ENCODE measurements at regions not wholly inside any gene's neighbourhood (a gene's known extent, or its start where the extent isn't known, plus 50 kb on each side); places are given as distances from the start of the nearest gene placed in this dataset.

DNA sequence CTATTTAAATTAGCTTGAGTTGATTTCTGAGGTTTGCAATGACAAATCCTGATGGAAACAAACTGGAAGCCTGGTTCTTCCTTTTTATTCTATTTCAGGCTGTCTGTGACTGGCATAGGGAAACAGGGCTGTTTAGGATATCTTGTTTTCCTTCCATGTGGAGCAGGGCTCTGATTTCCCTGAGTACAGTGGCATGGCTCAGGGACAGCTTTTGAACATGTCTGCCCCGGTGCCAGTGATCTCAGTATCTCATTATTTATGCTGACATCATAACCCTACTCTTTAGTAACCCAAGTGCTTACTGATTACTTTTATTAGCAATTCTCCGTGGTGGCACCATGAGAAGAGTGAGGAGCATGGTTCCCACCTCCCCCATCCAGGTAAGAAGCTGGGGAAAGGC is 720.3 kb downstream of the GALR1 start:
- in situ Hi-C loops (cut with MboI; ENCODE audit: low sequenced_read_pairs) = no loop called here

DNA sequence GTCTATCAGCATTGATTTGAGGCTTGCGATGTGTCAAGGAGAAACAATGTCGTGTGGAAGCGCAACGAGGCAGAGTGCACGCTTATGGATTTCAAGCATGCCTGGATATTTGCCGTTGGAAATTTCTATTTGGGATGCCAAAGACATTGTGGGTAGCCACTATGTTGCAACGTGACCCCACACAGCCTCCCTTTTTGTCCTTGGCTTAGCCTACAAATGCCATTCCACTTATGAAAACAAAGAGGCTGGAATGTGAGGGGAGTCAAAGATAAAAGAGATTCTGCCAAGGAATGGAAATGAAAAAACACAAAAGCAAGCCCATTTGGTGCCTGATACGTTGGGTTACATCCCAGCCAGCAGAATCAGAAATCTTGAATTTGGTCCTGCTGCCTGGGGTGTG is 721.2 kb downstream of the GALR1 start:
- in situ Hi-C loops (cut with MboI; ENCODE audit: low sequenced_read_pairs) = no loop called here

DNA sequence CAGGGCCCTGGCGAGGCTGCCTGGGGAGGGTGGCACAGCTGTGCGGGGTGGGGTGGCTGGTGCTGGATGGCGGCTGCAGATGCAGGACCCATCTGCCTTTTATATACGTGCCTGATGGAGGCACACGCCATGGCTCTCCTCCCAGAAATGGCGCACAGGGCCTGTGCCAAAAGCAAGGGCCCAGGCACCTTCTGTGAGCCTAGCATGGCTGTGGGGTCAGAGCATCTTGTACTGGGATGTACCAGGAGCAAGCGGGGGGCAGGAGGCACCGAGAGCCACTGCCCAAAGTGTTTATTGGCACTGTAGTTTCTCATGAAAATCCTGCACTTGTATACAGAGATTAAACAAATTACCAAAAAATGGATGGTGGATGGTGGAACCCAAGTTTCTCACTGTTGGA is 724.1 kb downstream of the GALR1 start:
- in situ Hi-C loops (cut with MboI; ENCODE audit: low sequenced_read_pairs) = no loop called here

DNA sequence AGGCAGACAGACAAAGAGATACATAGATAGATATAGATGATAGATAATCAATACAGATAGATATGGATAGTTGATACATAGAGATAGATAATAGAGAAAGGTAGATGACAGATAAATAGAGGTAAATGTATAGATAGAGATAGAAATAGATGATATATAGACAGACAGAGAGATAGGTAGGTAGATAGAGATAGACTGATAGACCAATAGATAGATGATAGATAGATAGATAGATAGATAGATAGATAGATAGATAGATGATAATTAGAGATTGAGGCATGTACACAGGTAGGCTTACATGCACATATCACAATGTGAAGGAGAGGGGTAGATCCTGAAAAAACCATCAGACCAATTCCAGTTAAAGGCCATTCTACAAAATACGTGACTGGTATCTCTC is 724.7 kb downstream of the GALR1 start:
- in situ Hi-C loops (cut with MboI; ENCODE audit: low sequenced_read_pairs) = no loop called here

DNA sequence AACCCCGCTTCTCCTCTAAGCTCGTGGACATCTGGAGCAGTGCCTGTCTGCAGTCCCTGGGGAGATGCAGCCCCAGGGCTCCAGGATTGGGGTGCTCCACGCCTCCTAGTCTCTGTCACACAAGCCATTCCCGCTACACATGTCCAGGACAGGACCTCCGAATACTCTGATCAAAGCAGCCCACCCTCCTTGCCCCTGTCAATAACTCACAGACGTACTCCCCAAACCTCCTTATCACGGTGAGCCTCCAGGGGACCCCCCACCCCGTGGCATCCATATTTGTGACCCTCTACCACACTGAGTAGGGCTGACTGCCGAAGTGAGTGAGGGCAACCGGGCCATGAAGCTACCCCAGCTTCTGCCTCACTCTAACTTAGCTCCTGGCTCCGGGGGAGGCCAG is 727.7 kb downstream of the GALR1 start:
- in situ Hi-C loops (cut with MboI; ENCODE audit: low sequenced_read_pairs) = no loop called here

DNA sequence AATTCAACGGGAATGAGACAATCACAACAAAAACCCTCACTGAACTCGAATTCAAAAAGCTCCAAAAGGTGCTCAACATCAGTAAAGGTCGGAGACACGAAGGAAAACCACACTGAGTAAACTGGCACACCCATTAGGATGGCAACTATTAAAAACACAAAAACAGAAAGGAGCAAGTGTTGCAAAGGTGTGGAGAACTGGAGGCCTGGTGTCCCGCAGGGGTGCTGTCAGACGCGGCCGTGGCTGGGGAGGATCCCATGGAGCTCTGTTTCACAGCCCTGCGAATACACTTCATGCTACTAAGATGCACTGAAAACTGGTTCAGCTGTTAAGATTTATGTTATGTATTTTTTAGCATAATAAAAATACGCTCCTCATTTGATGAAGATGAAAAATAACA is 730.6 kb downstream of the GALR1 start:
- in situ Hi-C loops (cut with MboI; ENCODE audit: low sequenced_read_pairs) = no loop called here

DNA sequence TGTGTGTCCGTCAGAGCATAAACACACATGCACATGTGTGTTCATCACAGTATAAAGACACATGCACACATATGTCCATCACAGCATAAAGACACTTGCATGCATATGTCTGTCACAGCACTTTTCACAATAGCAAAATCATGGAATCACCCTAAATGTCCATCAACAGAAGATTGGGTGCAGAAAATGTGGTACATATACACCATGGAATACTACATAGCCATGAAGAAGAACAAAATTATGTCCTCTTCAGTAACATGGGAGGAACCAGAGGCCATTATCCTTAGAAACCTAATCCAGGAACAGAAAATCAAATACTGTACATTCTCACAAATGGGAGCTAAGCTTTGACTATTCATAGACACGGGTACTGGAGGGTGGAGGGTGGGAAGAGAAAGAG is 732.2 kb downstream of the GALR1 start:
- in situ Hi-C loops (cut with MboI; ENCODE audit: low sequenced_read_pairs) = no loop called here

DNA sequence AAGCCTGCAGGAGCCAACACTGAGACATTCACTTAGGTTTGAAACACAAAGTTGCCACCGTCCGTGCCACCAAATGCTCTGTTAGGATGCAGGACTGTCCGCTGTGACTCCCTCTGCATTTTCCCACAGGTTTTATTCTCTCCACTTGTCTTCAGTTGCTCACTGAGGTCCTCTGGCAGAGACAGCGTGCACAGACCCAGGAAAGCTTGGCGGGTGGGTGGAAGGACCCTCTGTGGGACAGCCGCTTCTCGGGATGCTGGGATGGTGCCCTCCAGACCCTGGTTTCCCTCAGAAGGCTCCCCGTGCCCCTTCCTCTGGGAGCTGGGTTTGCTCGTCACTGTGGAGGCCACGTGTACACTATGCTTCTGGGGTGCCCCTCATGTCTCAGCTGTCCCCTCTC is 733.6 kb downstream of the GALR1 start:
- in situ Hi-C loops (cut with MboI; ENCODE audit: low sequenced_read_pairs) = no loop called here

DNA sequence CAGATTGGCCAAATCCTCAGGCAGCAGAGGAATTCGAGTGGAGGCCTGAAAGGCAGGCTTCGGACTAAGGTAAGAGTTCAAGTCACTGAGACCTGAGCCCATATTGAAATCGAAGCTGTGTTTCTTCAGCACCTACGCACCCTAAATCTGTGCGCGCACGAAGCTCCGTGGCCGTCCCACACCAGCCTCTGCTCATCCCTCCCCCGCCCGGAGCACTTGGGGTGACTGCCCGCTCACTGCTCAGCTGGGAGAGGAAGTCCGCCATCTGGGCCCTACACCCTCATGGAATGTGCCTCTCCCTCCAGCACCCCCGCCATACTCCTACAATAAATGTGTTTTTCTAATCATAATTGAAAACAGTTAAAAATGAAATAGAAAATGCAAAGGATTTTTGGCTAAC is 734.5 kb downstream of the GALR1 start:
- in situ Hi-C loops (cut with MboI; ENCODE audit: low sequenced_read_pairs) = no loop called here

DNA sequence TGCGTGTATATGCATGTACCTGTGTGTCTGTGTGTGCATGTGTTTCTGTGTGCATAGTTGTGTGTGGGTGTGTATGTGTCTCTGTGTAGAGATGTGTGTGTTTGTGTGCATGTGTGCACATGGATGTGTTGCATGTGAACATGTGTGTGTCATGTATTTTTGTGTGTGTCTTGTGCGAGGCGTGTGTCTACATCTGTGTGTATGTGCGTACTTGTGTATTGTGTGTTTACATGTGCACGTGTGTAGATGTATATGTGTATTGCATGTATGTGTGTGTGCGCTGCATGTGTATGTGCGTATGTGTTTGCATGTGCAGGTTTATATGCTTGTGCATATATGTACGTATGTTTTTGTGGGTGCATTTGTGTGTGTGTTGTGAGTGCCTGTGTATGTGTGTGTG is 735.2 kb downstream of the GALR1 start:
- in situ Hi-C loops (cut with MboI; ENCODE audit: low sequenced_read_pairs) = no loop called here

DNA sequence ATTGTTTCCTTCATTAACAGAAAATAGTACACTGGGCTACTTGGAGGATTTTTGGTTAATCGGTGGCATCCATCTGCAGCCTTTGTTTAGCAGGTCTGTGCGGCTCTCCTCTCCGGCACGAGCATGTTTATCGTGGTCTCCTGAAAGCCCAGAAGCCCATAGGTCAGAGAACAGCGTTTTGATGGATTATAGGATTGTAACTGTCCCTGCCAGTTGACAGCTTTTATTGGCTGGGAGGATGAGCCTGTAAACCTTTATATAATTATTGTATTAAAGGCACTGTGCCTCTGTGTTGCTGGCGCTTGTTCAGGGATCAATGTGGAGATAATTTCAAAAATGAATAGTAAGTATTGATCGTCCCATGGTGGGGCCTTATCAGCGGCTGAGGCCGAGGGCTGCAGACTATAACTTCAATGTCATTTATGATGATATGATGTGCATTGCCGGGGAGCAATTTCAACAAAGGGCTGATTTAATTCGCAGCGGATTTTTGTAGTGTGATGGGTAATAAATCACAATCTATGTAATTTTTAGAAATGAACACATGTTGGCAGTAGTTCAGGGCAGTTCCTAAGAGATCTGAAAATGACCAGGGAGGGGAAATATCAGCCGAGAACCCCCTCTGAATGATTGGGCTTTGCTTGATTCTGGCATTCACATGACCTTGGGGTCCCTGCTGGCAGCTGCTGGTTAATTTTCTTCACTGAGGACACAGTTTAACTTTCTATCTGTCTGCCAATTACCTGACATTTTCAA is 736.1 kb downstream of the GALR1 start:
- in situ Hi-C loops (cut with MboI; ENCODE audit: low sequenced_read_pairs) = no loop called here

DNA sequence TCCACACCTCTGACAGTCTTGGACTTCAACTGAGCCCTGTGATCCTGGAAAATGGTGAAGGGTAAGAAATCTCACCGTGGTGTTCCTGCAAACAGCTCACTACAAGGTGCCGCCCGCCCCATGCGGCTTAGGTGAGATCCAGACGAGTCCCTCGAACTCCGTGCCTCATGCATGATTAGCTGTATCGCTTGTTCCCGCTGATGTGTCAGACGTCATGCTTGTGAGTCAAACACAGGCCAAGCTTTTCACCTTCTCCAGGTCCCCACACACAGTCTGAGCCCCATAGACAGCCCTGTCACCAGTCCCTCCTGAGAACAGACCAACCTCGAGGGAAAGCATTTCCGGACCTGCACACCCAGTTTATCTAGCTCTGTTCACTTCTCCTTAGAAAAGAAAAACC is 740.5 kb downstream of the GALR1 start:
- in situ Hi-C loops (cut with MboI; ENCODE audit: low sequenced_read_pairs) = no loop called here

DNA sequence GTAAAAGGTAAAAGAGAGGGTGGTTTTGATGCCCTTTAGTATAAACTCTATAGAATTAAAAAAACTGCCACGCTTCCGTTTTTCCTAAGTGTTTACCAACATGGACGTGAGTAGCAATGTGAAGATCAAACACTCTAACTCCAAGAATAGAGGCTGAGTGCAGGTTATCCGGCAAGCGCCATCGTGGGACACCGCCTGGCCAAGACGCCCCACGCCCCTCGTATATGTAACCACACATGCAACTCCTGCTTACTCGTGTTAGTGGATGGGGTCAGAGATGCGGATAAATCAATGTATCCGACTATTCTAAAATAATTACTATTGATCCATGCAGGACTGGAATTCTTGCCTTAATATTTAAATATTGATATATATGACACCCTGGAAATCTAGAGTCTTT is 741.3 kb downstream of the GALR1 start:
- in situ Hi-C loops (cut with MboI; ENCODE audit: low sequenced_read_pairs) = no loop called here

DNA sequence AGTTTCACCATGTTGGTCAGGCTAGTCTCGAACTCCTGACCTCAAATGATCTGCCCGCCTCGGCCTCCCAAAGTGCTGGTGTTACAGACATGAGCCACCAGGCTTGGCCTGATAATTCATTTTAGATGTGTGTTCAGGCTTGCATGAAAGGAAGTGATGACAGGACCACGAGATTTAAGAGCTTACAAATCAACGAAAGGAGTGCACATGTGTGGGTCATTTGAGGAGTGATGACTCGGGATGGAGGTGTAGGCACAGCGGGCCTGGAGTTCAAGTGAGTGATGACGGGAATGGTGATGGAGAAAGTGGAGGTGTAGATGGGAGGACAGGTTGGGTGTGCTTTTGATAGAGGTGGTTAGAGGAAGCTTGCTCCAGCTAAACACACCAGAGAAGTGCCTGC is 742.4 kb downstream of the GALR1 start:
- in situ Hi-C loops (cut with MboI; ENCODE audit: low sequenced_read_pairs) = no loop called here

DNA sequence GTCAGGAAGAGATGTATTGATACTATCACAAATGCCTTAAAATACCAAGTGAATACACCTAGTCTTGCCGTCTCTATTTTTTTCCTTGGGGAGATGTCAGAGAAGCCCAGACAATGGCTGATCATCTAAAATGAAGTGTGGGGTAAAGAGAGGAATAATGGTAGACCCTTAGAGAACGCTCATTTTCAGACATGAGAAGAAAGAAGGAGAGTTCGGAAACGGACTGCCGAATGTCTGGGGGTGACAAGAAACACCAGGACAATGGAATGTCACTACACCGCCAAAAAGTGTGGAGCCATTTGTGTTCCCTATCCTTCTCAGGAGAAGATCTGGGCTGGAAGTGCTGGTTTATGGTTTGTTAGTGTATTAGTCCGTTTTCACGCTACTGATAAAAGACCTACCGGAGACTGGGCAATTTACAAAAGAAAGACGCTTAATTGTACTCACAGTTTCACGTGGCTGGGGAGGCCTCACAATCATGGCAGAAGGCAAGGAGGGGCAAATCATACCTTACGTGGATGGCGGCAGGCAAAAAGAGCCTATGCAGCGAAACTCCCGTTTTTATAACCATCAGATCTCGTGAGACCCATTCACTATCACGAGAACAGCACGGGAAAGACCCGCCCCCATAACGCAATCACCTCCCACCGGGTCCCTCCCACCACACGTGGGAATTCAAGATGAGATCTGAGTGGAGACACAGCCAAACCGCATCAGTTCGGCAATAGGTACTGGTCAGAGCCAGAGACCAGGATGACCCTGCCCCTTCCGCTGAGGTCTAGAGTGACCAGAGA is 743.7 kb downstream of the GALR1 start:
- in situ Hi-C loops (cut with MboI; ENCODE audit: low sequenced_read_pairs) = no loop called here

DNA sequence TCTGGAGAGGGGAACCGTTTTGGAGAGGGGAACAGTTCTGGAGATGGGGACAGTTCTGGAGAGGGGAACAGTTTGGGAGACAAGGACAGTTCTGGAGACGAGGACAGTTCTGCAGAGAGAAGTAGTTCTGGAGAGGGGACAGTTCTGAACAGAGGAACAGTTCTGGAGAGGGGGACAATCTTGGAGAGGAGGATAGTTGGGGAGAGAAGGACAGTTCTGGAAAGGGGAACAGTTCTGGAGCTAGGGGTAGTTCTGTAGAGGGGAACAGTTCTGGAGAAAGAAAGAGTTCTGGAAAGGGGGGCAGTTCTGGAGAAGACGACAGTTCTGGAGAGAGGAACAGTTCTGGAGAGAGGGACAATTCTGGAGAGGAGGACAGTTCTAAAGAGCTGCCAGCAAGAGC is 745.9 kb downstream of the GALR1 start:
- in situ Hi-C loops (cut with MboI; ENCODE audit: low sequenced_read_pairs) = no loop called here

DNA sequence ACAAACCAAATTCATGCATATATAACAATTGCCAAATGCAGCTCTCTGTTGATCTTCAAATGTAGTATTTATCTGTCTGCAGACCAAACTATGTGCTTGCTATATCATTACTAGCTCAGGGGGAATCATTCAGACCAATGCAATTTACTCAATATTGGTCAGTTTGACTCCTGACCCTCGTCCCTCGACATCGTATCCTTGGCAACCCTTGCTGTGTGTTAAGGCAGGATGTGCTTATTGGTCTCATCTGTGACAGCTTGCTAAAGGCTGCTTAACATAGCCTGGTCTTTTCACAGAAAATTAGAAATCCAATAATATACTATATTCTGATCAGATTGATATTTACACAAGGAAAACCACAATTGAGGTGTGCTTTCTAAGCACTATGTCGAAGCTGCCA is 747.1 kb downstream of the GALR1 start:
- in situ Hi-C loops (cut with MboI; ENCODE audit: low sequenced_read_pairs) = no loop called here

DNA sequence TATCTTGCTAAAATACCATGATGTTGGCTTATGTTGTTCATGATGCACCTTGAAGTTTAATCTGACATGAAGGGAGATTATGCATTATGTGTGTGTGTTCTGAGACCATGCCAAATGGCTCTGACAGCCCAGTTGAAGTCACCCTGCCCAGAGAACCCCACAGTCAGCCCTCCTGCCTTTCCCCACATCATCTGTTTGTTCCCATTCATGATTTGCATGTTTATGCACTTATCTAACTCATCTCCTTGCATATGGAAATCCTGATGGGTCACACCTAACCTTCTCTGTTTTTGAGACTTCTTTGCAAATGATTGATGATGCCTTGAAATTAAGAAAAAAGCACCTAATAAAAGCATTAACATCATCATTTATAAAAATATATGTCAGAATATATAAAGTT is 752.2 kb downstream of the GALR1 start:
- in situ Hi-C loops (cut with MboI; ENCODE audit: low sequenced_read_pairs) = no loop called here

DNA sequence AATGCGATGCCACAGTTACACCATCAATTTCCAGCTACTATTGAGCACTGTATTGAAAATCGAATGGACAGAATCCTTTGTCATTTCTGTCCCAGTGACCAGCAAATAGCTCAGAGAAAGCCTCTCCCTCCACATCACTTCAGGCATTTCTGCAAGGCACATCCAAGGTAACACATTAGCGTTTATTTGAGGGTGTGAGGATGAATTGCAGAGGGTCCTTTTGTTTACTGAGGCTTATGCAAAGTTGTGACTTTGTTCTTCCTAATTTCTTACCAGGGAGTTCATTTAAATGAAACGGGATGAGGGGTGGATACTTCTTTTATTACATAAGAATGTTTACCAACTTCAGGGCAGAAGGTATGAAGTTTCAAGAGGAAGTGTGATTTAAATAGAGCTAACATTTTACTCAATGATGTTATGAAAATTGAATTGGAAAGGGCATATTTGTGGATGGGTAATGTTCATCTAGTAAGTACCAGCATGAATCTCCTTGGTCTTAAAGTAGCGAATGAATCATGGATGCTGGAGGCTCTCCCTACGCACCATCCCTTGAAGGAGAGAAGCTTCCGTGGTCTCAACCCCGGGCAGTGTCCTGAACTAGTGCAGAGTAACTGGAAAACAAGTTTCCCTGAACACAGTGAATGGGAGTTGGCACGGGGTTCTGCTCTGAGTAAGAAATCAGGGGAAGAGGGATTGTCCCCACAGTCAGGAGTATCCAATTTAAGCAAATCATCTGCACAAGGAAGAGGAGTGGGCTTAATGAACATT is 756.5 kb downstream of the GALR1 start:
- in situ Hi-C loops (cut with MboI; ENCODE audit: low sequenced_read_pairs) = no loop called here

DNA sequence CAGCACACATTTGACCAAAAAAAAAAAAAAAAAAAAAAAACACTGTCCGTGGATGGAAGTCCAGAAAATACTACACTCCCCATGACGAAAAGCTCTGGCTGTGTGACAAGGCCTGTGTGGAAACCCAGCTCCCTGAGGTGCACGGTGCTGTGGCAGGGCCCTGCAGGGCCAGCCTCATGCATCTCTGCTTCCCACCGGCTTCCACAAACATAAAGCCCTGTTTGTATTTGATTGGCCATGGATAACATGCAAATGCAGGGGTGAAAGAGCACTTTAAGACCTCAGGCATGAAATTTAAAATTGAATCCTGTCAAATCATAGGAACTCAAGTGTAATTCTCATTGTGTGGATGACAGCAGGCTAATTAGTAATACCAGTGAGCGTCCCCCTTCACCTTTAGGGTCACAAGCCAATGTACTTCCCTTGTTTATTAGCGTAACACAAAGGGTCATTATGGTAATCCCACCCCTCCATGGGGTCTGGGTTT is 757.2 kb downstream of the GALR1 start:
- in situ Hi-C loops (cut with MboI; ENCODE audit: low sequenced_read_pairs) = no loop called here

DNA sequence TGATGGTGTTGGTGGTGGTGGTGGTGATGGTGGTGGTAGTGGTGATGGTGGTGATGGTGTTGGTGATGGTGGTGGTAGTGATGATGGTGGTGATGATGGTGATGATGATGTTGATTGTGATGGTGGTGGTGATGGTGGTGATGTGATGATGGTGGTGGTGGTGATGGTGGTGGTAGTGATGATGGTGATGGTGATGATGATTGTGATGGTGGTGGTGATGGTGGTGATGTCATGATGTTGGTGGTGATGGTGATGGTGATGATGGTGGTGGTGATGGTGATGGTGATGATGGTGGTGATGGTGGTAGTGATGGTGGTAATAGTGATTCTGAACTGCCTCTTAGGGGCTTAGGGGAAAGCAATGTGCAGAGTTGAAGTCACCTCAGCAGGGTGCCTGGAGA is 760.7 kb downstream of the GALR1 start:
- in situ Hi-C loops (cut with MboI; ENCODE audit: low sequenced_read_pairs) = no loop called here

DNA sequence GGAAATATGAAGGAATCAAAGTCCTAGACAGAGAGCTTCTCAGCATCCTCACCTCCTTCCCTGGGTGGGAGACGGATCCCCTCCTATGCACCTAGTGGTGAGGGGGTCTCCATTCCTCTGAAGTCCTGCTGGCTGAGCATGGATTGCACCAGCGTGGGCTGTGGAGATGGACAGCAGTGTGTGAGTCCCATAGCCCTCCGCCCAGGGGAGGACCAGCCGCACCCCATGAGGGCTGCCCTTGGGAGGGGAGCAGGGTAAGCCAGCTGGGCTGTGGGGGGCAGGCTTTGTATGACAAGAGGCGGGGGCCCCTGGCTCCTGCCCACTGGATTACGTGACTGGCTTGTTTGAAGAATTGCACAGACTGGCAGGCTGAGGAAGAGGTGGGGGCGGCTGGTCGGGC is 768.2 kb downstream of the GALR1 start:
- in situ Hi-C loops (cut with MboI; ENCODE audit: low sequenced_read_pairs) = no loop called here

Data from HL-60/S4 treated with phorbol 12-myristate 13-acetate at 8.2 ng/mL for 4 days and 3 days (cell line).